Gastroesophageal sphincter (tissue), 4 donors: ENCODE measurements at regions not wholly inside any gene's neighbourhood (a gene's known extent, or its start where the extent isn't known, plus 50 kb on each side); places are given as distances from the start of the nearest gene placed in this dataset.

ENCODE experiments used
- ATAC-seq: fragments of 150-250 bp; one replicate; pipeline ENCODE4 v1.9.1; 2016; ENCODE audit warnings: mild to moderate bottlenecking, moderate library complexity
- H3K27ac ChIP-seq, 4 donors: fragments of 200-600 bp; sonication (generic) in 3 of 4; 1 replicate in 3 of 4; 2 replicates in 1 of 4; pipeline ENCODE4 v1.5.1; 2016 to 2019
- H3K27me3 ChIP-seq: fragments of 200-600 bp; sonication (generic); one replicate; pipeline ENCODE4 v1.5.1; 2019
- H3K36me3 ChIP-seq, 2 donors: fragments of 200-600 bp; sonication (generic); one replicate each; pipeline ENCODE4 v1.5.1; 2019; ENCODE audit warnings: control low read depth in 1 of 2
- H3K4me1 ChIP-seq, 3 donors: fragments of 200-600 bp; sonication (generic); 1 replicate in 2 of 3; 2 replicates in 1 of 3; pipeline ENCODE4 v1.5.1; 2016 to 2019; ENCODE audit warnings: control low read depth in 2 of 3
- H3K4me3 ChIP-seq, 2 donors: fragments of 200-600 bp; sonication (generic); one replicate each; pipeline ENCODE4 v1.5.1; 2019; ENCODE audit warnings: mild to moderate bottlenecking in 1 of 2, moderate library complexity in 1 of 2
- H3K9me3 ChIP-seq, 3 donors: fragments of 200-600 bp; sonication (generic); one replicate each; pipeline ENCODE4 v1.5.1; 2017 to 2019; ENCODE audit warnings: control low read depth in 2 of 3
- EP300 ChIP-seq: sonication (generic); formaldehyde crosslinking; IDR thresholded peaks from one replicate; pipeline ENCODE4 v1.6.1; 2017; ENCODE audit warnings: antibody characterized with exemption, mild to moderate bottlenecking
- POLR2A ChIP-seq, 2 donors: fragments of 450-650 bp; IDR thresholded peaks; one replicate each; pipeline ENCODE4 v1.6.1; 2017; ENCODE audit warnings: antibody characterized with exemption in 2 of 2, mild to moderate bottlenecking in 2 of 2, moderate library complexity in 1 of 2
- POLR2AphosphoS5 ChIP-seq: sonication (generic); formaldehyde crosslinking; IDR thresholded peaks from one replicate; pipeline ENCODE4 v1.6.1; 2017; ENCODE audit warnings: antibody characterized with exemption
- WGBS, 2 donors: methylation state at CpG; one replicate each; pipeline ENCODE4 v1.1.5; 2018; ENCODE audit warnings: low coverage in 1 of 2; 5-methylcytosine and 5-hydroxymethylcytosine counted together
- TF ChIP-seq, protein P1 (sequence below), 4 experiments: fragments of 200-600 bp in 2 of 4; fragments of 450-650 bp in 2 of 4; sonication (generic) in 1 of 4; IDR thresholded peaks; one replicate each; pipeline ENCODE4 v1.5.1; 2017 to 2019; ENCODE audit warnings: antibody characterized with exemption in 4 of 4, mild to moderate bottlenecking in 2 of 4, moderate library complexity in 2 of 4

DNA sequence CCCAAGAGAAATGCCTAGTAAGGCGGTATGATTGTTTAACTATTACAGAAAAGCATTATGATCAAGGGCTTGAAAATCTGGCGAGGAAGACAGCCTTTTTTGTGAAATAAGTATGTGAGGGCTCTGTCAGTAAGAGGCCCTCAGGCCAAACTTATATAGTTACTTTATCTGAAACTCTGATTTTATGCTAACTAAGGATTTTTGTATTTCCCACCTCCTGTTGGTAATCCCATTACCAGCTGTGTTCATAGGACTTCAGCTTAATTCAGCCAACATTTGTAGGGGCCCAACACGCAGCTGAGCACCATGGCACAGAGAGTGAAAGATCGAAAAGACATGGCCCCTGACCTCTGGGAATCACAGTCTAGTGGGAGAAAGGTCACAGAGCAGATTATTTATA is 318.3 kb upstream of the WWC1 start:
- H3K9me3 ChIP-seq = no peaks in the 10 kb centered on the region
- no peak overlapping the region for H3K4me3 ChIP-seq
- no peaks in the 10 kb centered on the region for H3K36me3 ChIP-seq
- ATAC-seq = no peak
- TF ChIP-seq POLR2A (IDR thresholded peaks at IDR 0.05) (no peak), POLR2AphosphoS5 (no peak), EP300 (no peak)
- TF ChIP-seq, protein P1, sequence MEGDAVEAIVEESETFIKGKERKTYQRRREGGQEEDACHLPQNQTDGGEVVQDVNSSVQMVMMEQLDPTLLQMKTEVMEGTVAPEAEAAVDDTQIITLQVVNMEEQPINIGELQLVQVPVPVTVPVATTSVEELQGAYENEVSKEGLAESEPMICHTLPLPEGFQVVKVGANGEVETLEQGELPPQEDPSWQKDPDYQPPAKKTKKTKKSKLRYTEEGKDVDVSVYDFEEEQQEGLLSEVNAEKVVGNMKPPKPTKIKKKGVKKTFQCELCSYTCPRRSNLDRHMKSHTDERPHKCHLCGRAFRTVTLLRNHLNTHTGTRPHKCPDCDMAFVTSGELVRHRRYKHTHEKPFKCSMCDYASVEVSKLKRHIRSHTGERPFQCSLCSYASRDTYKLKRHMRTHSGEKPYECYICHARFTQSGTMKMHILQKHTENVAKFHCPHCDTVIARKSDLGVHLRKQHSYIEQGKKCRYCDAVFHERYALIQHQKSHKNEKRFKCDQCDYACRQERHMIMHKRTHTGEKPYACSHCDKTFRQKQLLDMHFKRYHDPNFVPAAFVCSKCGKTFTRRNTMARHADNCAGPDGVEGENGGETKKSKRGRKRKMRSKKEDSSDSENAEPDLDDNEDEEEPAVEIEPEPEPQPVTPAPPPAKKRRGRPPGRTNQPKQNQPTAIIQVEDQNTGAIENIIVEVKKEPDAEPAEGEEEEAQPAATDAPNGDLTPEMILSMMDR (IDR thresholded peaks at IDR 0.05) = no peak
- H3K27ac ChIP-seq = no peak overlapping the region
- WGBS, 2 donors = 83 to 89% methylated on average over 1 to 3 of the region's 4 CpGs
- no peaks in the 10 kb centered on the region for H3K4me1 ChIP-seq
- H3K27me3 ChIP-seq = no peaks in the 10 kb centered on the region

DNA sequence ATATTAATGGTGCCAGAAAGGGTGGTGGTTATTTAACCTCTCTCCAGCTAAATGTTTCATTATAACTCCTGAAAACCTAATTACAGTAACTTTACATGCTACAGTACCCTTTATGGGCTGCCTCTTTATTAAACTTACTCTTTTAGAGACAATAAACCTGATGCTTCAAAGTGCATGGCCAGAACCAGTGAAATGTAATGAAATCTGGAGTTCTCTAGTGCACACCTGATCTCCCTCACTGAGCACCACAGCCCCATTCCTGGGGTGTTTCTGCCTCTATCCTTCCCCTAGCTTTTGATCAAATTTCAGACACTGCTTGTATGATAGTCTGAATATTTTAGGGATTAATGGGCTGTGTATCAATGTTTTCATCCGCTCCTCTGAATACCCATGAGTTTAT is 306.5 kb upstream of the WWC1 start:
- Histone ChIP-seq H3K9me3 (no peaks in the 10 kb centered on the region), H3K27me3 (no peaks in the 10 kb centered on the region), H3K4me1 (no peaks in the 10 kb centered on the region), H3K27ac (no peak overlapping the region), H3K4me3 (no peak overlapping the region), H3K36me3 (no peaks in the 10 kb centered on the region)
- no peak for ATAC-seq
- TF ChIP-seq, protein P1 (IDR thresholded peaks at IDR 0.05) = no peak
- TF ChIP-seq EP300 = no peak
- no peak for TF ChIP-seq POLR2AphosphoS5
- TF ChIP-seq POLR2A (IDR thresholded peaks at IDR 0.05) = no peak
- WGBS, 2 donors = 83 to 100% methylated on average over 1 of the region's 1 CpG

DNA sequence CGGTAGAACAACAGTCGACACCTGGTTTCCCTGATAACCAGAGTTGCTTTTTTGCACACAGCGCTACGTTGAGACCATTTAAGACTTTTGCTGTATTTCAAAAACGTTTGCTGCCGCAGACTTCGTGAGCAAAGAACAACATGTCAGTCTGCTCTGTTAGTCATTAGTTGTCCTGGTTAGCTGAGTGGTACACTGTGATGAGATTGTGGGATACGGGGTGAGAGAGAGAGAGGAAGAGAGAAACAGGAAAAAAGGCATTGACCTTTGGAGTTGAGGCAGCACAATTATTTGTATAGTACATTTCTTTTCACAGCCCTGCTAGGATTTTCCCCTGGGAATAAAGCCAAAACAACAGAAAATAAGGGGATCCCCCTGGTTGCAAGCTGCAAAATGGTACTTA is 306.1 kb upstream of the WWC1 start:
- no peaks in the 10 kb centered on the region for H3K36me3 ChIP-seq
- ATAC-seq = no peak
- H3K9me3 ChIP-seq = no peaks in the 10 kb centered on the region
- no peak overlapping the region for H3K27ac ChIP-seq
- no peaks in the 10 kb centered on the region for H3K4me1 ChIP-seq
- no peak overlapping the region for H3K4me3 ChIP-seq
- no peaks in the 10 kb centered on the region for H3K27me3 ChIP-seq
- no peak for TF ChIP-seq POLR2AphosphoS5
- 56 to 70% methylated on average over 5 to 6 of the region's 8 CpGs for WGBS, 2 donors

DNA sequence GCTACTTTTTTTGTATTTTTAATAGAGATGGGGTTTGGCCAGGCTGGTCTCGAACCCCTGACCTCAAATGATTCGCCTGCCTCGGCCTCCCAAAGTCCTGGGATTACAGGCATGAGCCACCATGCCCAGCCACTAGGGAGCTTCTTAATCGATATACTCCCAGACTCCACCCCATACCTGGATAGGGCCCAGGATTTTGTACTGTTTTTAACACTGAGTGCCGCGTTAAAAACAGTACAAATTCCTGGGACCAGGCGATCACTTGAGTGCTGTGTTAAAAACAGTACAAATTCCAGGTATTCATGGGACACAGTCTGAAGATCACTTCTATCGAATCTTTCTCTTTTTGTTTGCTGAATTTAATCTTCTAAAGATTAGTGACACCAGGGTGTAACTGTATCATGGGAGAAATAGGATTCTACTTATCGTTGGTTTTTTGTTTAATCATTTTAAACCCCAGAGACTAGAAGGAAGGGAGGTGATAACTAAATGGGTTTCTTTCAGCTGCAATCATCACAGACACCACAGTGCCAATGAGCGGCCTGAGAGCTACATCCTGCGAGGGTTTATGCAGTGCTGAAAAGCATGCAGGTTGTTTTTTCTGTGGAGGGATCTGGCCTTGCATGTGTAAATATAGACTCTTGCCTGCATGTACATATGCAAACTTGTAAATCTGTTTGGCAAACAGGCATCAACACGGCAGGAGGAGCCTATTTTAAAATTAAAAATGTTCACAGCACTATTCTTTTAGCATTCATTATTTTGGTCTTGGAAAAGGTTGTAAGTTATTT is 303.8 kb upstream of the WWC1 start:
- ATAC-seq = no peak
- no peaks in the 10 kb centered on the region for H3K4me1 ChIP-seq
- H3K9me3 ChIP-seq = no peaks in the 10 kb centered on the region
- H3K36me3 ChIP-seq = no peaks in the 10 kb centered on the region
- no peak for TF ChIP-seq EP300
- TF ChIP-seq POLR2AphosphoS5 = no peak
- TF ChIP-seq POLR2A (IDR thresholded peaks at IDR 0.05) = no peak
- TF ChIP-seq, protein P1 (IDR thresholded peaks at IDR 0.05) = no peak
- H3K27me3 ChIP-seq = no peaks in the 10 kb centered on the region
- H3K27ac ChIP-seq = no peak overlapping the region
- 64 to 84% methylated on average over 11 to 12 of the region's 12 CpGs for WGBS, 2 donors
- H3K4me3 ChIP-seq = no peak overlapping the region

DNA sequence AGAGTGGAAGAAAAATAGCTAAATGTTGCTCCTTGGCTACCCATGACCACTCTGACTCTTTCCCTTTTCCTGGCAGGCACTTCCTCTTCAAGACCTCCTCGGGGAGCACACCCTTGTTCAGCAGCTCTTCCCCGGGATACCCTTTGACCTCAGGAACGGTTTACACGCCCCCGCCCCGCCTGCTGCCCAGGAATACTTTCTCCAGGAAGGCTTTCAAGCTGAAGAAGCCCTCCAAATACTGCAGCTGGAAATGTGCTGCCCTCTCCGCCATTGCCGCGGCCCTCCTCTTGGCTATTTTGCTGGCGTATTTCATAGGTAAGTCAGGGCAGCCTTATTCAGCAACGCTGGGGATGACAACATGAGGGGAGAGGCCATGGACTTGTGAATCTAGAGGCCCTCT is 298.6 kb upstream of the WWC1 start:
- no peaks in the 10 kb centered on the region for H3K36me3 ChIP-seq
- WGBS, 2 donors = 80 to 93% methylated on average over 6 to 10 of the region's 11 CpGs
- TF ChIP-seq POLR2AphosphoS5 = no peak
- no peak for TF ChIP-seq EP300
- TF ChIP-seq, protein P1 (IDR thresholded peaks at IDR 0.05) = no peak
- no peak for TF ChIP-seq POLR2A (IDR thresholded peaks at IDR 0.05)
- H3K27ac ChIP-seq = no peak overlapping the region
- no peaks in the 10 kb centered on the region for H3K9me3 ChIP-seq
- ATAC-seq = no peak
- H3K4me3 ChIP-seq = no peak overlapping the region
- H3K4me1 ChIP-seq = no peaks in the 10 kb centered on the region
- no peaks in the 10 kb centered on the region for H3K27me3 ChIP-seq
